ENCODE measurements at regions not wholly inside any gene's neighbourhood (a gene's known extent, or its start where the extent isn't known, plus 50 kb on each side); places are given as distances from the start of the nearest gene placed in this dataset.

GRCh38 chr10:47077941-47078340 is 166.7 kb downstream of the PTPN20 start:
- TF ChIP-seq CTCF (conservative IDR thresholded peaks at IDR 0.05 in 1 of 2, IDR thresholded peaks at IDR 0.05 in 1 of 2; ENCODE audit: low read depth in 1 of 2, low read length in 2 of 2) (no peak), EZH2 (IDR thresholded peaks at IDR 0.05; ENCODE audit: low read length, missing control alignments) (no peak)

Measured in fibroblast of lung (primary cell).